Keratinocyte (primary cell): ENCODE measurements at regions not wholly inside any gene's neighbourhood (a gene's known extent, or its start where the extent isn't known, plus 50 kb on each side); places are given as distances from the start of the nearest gene placed in this dataset.

Source experiments
- DNase-seq: peaks from one replicate; pipeline ENCODE4 v3.0.0-alpha.2; 2011; ENCODE audit warnings: low read depth, missing footprints, low spot score
- FAIRE-seq: peaks from 2 replicates; lab custom pipeline; 2011; peaks lifted over from hg19 to GRCh38; lab: Jason Lieb, UNC
- H2AFZ ChIP-seq: 2 replicates; pipeline ENCODE4 v1.6.0; 2012; ENCODE audit warnings: low read length, control low read depth, inconsistent platforms; ENCODE audit not compliant: control insufficient read depth
- H3K27ac ChIP-seq: 2 replicates; pipeline ENCODE4 v1.5.1; 2011; ENCODE audit warnings: low read length; ENCODE audit not compliant: control insufficient read depth, insufficient read depth
- H3K27me3 ChIP-seq: 3 replicates; pipeline ENCODE4 v1.6.0; 2011; ENCODE audit warnings: low read length; ENCODE audit not compliant: control insufficient read depth, insufficient read depth; ENCODE audit errors: extremely low read depth
- H3K36me3 ChIP-seq, 2 experiments: 2 replicates in 1 of 2; 3 replicates in 1 of 2; pipeline ENCODE4 v1.5.1; 2011; ENCODE audit warnings: low read length in 2 of 2, mild to moderate bottlenecking in 1 of 2; ENCODE audit not compliant: control insufficient read depth in 2 of 2, insufficient read depth in 2 of 2; ENCODE audit errors: extremely low read depth in 1 of 2
- H3K4me1 ChIP-seq: 3 replicates; pipeline ENCODE4 v1.5.1; 2011; ENCODE audit warnings: low read length; ENCODE audit not compliant: control insufficient read depth, insufficient read depth; ENCODE audit errors: extremely low read depth
- H3K4me2 ChIP-seq: 3 replicates; pipeline ENCODE4 v1.6.0; 2011; ENCODE audit warnings: low read depth, low read length; ENCODE audit not compliant: control insufficient read depth, insufficient read depth; ENCODE audit errors: extremely low read depth
- H3K4me3 ChIP-seq, 3 experiments: fragments of 200-600 bp in 1 of 3; sonication (generic) in 1 of 3; 2 replicates in 2 of 3; 3 replicates in 1 of 3; pipeline ENCODE4 v1.5.1; 2011 to 2016; ENCODE audit warnings: low read length in 3 of 3, mild to moderate bottlenecking in 3 of 3, control low read depth in 2 of 3, inconsistent platforms in 1 of 3, low read depth in 1 of 3, mixed read lengths in 1 of 3, mixed run types in 1 of 3, moderate library complexity in 1 of 3; ENCODE audit not compliant: control insufficient read depth in 2 of 3, insufficient read depth in 2 of 3; ENCODE audit errors: extremely low read depth in 1 of 3
- H3K79me2 ChIP-seq: 2 replicates; pipeline ENCODE4 v1.6.0; 2012; ENCODE audit warnings: low read length; ENCODE audit not compliant: control insufficient read depth, insufficient read depth
- H3K9ac ChIP-seq: 3 replicates; pipeline ENCODE4 v1.6.0; 2011; ENCODE audit warnings: low read length; ENCODE audit not compliant: control insufficient read depth, insufficient read depth; ENCODE audit errors: extremely low read depth
- H3K9me1 ChIP-seq: 3 replicates; pipeline ENCODE4 v1.6.0; 2011; ENCODE audit warnings: low read length; ENCODE audit not compliant: control insufficient read depth, insufficient read depth; ENCODE audit errors: extremely low read depth
- H3K9me3 ChIP-seq: 2 replicates; pipeline ENCODE4 v1.5.1; 2012; ENCODE audit warnings: low read depth, low read length; ENCODE audit not compliant: control insufficient read depth
- H4K20me1 ChIP-seq: 3 replicates; pipeline ENCODE4 v1.6.0; 2011; ENCODE audit warnings: low read length; ENCODE audit not compliant: control insufficient read depth, insufficient read depth; ENCODE audit errors: extremely low read depth
- EZH2 ChIP-seq: IDR thresholded peaks from one replicate; pipeline ENCODE4 v1.6.1; 2012; ENCODE audit warnings: inconsistent platforms, mild to moderate bottlenecking, low read length, moderate library complexity
- dilution Hi-C: fragments of 300-500 bp; cut with MboI; formaldehyde crosslinking; loops from one replicate; pipeline ENCODE4 v1.7.0; 2020; ENCODE audit warnings: low sequenced_read_pairs; ENCODE audit not compliant: extremely low pct_ligation_motif_present
- TF ChIP-seq, protein P1 (sequence below), 3 experiments: IDR thresholded peaks in 1 of 3; conservative IDR thresholded peaks in 1 of 3; optimal IDR thresholded peaks in 1 of 3; 2 replicates in 2 of 3; 3 replicates in 1 of 3; pipeline versions ENCODE3 to v1.5.1; 2011; ENCODE audit warnings: low read length in 3 of 3, mild to moderate bottlenecking in 3 of 3, moderate library complexity in 2 of 3, control low read depth in 1 of 3, inconsistent platforms in 1 of 3; ENCODE audit not compliant: insufficient read depth in 2 of 3; ENCODE audit errors: extremely low read depth in 1 of 3

DNA sequence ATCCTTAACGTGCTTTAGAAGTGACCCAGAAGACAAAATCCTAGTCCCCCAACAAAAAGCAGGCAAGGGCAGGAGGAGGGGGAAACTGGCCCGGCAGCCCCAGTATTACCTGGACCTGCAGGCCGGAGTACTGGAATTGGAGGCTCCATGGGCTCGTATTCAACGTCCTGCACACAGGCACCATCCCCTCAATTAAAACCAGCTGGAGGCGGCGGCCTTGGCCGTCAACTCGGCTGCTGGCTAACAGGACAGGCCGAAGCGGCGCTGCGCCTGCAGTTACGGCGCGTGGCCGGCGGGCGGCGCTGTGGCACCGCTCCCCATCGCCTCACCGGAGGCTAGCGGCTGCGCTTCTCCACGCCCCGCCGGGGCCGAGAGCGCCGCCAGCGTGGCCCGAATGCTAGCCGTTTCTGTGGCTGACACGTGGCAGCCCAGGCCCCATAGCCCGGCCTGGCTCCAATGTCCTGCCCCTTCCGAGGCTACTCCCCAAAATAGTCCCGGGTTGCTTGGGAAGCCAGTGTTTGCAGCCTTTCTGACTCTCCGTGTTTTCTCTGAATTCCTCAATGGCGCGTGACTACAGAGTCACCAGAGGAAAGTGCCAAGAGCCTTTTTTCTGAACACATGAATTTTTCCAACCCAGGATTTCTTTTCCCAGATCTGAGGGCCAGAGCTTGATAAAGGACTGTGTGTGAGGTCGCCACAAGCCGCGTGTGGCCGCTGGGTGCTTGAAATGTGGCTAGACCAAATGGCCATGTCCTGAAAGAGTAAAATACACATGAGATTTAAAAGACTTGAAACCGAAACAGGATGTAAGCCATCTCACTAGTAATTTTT is 82.5 kb downstream of the HHIPL2 start:
- Histone ChIP-seq H4K20me1 (no peaks in the 10 kb centered on the region), H3K36me3 (no peaks in the 10 kb centered on the region), H3K79me2 (no peaks in the 10 kb centered on the region), H3K9me3 (no peaks in the 10 kb centered on the region), H3K4me1 (peaks cover 8% of the 10 kb centered on the region), H3K9me1 (no peaks in the 10 kb centered on the region), H3K27ac (peak overlapping the region; percentile 73), H3K4me2 (peak overlapping the region; percentile 95), H2AFZ (peak overlapping the region; percentile 94), H3K4me3 (peak overlapping the region; percentile 28 to 86 (median 76)), H3K9ac (peak overlapping the region; percentile 76), H3K27me3 (no peaks in the 10 kb centered on the region)
- TF ChIP-seq, protein P1, sequence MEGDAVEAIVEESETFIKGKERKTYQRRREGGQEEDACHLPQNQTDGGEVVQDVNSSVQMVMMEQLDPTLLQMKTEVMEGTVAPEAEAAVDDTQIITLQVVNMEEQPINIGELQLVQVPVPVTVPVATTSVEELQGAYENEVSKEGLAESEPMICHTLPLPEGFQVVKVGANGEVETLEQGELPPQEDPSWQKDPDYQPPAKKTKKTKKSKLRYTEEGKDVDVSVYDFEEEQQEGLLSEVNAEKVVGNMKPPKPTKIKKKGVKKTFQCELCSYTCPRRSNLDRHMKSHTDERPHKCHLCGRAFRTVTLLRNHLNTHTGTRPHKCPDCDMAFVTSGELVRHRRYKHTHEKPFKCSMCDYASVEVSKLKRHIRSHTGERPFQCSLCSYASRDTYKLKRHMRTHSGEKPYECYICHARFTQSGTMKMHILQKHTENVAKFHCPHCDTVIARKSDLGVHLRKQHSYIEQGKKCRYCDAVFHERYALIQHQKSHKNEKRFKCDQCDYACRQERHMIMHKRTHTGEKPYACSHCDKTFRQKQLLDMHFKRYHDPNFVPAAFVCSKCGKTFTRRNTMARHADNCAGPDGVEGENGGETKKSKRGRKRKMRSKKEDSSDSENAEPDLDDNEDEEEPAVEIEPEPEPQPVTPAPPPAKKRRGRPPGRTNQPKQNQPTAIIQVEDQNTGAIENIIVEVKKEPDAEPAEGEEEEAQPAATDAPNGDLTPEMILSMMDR (optimal IDR thresholded peaks at IDR 0.05 in 1 of 3, IDR thresholded peaks at IDR 0.05 in 1 of 3, conservative IDR thresholded peaks at IDR 0.05 in 1 of 3; ENCODE audit: extremely low read depth in 1 of 3, insufficient read depth in 2 of 3, low read length in 3 of 3), result peak; percentile 93 to 100 (median 95)
- no peak for TF ChIP-seq EZH2
- dilution Hi-C loops, result no loop called here
- DNase-seq (no peak), FAIRE-seq (no peak)

DNA sequence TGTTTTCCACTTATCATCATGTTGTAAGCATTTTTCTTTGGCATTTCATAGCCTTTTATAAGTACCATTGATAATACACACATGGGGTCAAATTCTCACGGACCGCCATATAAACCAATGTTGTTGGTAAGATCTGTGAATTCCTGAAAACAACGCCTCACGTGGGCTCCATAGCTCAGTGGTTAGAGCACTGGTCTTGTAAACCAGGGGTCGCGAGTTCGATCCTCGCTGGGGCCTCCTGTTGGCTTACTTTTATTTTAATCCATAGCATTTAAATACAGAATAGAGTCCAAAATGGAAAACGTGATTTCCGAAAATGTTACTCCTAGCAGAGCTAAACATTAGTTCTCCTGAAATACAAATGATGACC is 83.1 kb downstream of the HHIPL2 start:
- H3K9me3 ChIP-seq, result no peaks in the 10 kb centered on the region
- dilution Hi-C loops, result no loop called here
- peaks cover 8% of the 10 kb centered on the region for H3K4me1 ChIP-seq
- FAIRE-seq (no peak), DNase-seq (no peak)
- TF ChIP-seq, protein P1 (optimal IDR thresholded peaks at IDR 0.05 in 1 of 3, IDR thresholded peaks at IDR 0.05 in 1 of 3, conservative IDR thresholded peaks at IDR 0.05 in 1 of 3; ENCODE audit: extremely low read depth in 1 of 3, insufficient read depth in 2 of 3, low read length in 3 of 3), result no peak
- TF ChIP-seq EZH2, result no peak
- H3K27me3 ChIP-seq, result no peaks in the 10 kb centered on the region
- H3K4me2 ChIP-seq, result peak overlapping the region; percentile 95
- H2AFZ ChIP-seq, result peak overlapping the region; percentile 94
- H3K27ac ChIP-seq, result peak overlapping the region; percentile 36
- peak overlapping the region; percentile 28 to 86 (median 76) for H3K4me3 ChIP-seq
- H3K79me2 ChIP-seq, result no peaks in the 10 kb centered on the region
- no peaks in the 10 kb centered on the region for H4K20me1 ChIP-seq
- no peaks in the 10 kb centered on the region for H3K9me1 ChIP-seq
- H3K36me3 ChIP-seq, result no peaks in the 10 kb centered on the region
- peak overlapping the region; percentile 76 for H3K9ac ChIP-seq
